ENCODE measurements at regions not wholly inside any gene's neighbourhood (a gene's known extent, or its start where the extent isn't known, plus 50 kb on each side); places are given as distances from the start of the nearest gene placed in this dataset.

- DNase-seq (ENCODE audit: low read depth in 2 of 2): no peak
Observed at GRCh38 chr7:145269418-145270161, 433.7 kb upstream of the TPK1 start.

- DNase-seq (ENCODE audit: low read depth in 2 of 2): no peak
Observed at GRCh38 chr7:145265180-145265579, 429.3 kb upstream of the TPK1 start.

- DNase-seq (ENCODE audit: low read depth in 2 of 2): no peak
Observed at GRCh38 chr7:145263886-145264285, 428.0 kb upstream of the TPK1 start.

- DNase-seq (ENCODE audit: low read depth in 2 of 2): no peak
Observed at GRCh38 chr7:145252031-145252430, 416.2 kb upstream of the TPK1 start.

GRCh38 chr7:145224775-145225174 lies 388.9 kb upstream of the TPK1 start:
- no peak for DNase-seq (ENCODE audit: low read depth in 2 of 2)

- no peak for DNase-seq (ENCODE audit: low read depth in 2 of 2)
Observed at GRCh38 chr7:145219461-145219860, 383.6 kb upstream of the TPK1 start.

GRCh38 chr7:145216866-145217265 lies 381.0 kb upstream of the TPK1 start:
- DNase-seq (ENCODE audit: low read depth in 2 of 2): no peak

GRCh38 chr7:145212050-145212449 lies 376.2 kb upstream of the TPK1 start:
- DNase-seq (ENCODE audit: low read depth in 2 of 2): no peak

- no peak for DNase-seq (ENCODE audit: low read depth in 2 of 2)
Observed at GRCh38 chr7:145211211-145211610, 375.4 kb upstream of the TPK1 start.

- no peak for DNase-seq (ENCODE audit: low read depth in 2 of 2)
Observed at GRCh38 chr7:145193951-145194350, 358.1 kb upstream of the TPK1 start.

GRCh38 chr7:145184956-145185355 lies 349.1 kb upstream of the TPK1 start:
- no peak for DNase-seq (ENCODE audit: low read depth in 2 of 2)

GRCh38 chr7:145183069-145183468 lies 347.2 kb upstream of the TPK1 start:
- DNase-seq (ENCODE audit: low read depth in 2 of 2): no peak

- DNase-seq (ENCODE audit: low read depth in 2 of 2): no peak
Observed at GRCh38 chr7:145175366-145175765, 339.5 kb upstream of the TPK1 start.

- no peak for DNase-seq (ENCODE audit: low read depth in 2 of 2)
Observed at GRCh38 chr7:145169908-145170307, 334.1 kb upstream of the TPK1 start.

GRCh38 chr7:145168879-145169278 lies 333.0 kb upstream of the TPK1 start:
- no peak for DNase-seq (ENCODE audit: low read depth in 2 of 2)

- no peak for DNase-seq (ENCODE audit: low read depth in 2 of 2)
Observed at GRCh38 chr7:145168427-145168826, 332.6 kb upstream of the TPK1 start.

- no peak for DNase-seq (ENCODE audit: low read depth in 2 of 2)
Observed at GRCh38 chr7:145156834-145157233, 321.0 kb upstream of the TPK1 start.

GRCh38 chr7:145152589-145152988 lies 316.7 kb upstream of the TPK1 start:
- no peak for DNase-seq (ENCODE audit: low read depth in 2 of 2)

- DNase-seq (ENCODE audit: low read depth in 2 of 2): no peak
Observed at GRCh38 chr7:145151676-145152075, 315.8 kb upstream of the TPK1 start.

- no peak for DNase-seq (ENCODE audit: low read depth in 2 of 2)
Observed at GRCh38 chr7:145147865-145148264, 312.0 kb upstream of the TPK1 start.

GRCh38 chr7:145143685-145144084 lies 307.8 kb upstream of the TPK1 start:
- DNase-seq (ENCODE audit: low read depth in 2 of 2): no peak

- DNase-seq (ENCODE audit: low read depth in 2 of 2): no peak
Observed at GRCh38 chr7:145134377-145134776, 298.5 kb upstream of the TPK1 start.

GRCh38 chr7:145123502-145123901 lies 287.6 kb upstream of the TPK1 start:
- DNase-seq (ENCODE audit: low read depth in 2 of 2): no peak

GRCh38 chr7:145106001-145106400 lies 270.1 kb upstream of the TPK1 start:
- no peak for DNase-seq (ENCODE audit: low read depth in 2 of 2)

Measured in activated CD4-positive, alpha-beta T cell treated with anti-CD3 and anti-CD28 coated beads for 24 hours (primary cell).